K562 (cell line): ENCODE measurements at regions not wholly inside any gene's neighbourhood (a gene's known extent, or its start where the extent isn't known, plus 50 kb on each side); places are given as distances from the start of the nearest gene placed in this dataset.

ENCODE experiments used
- ELF4 ChIP-seq: fragments of 450-650 bp; formaldehyde crosslinking; IDR thresholded peaks from 2 replicates; pipeline ENCODE4 v1.4.0; 2022; ENCODE audit warnings: missing genetic modification characterization
- ESRRA ChIP-seq: fragments of 450-650 bp; IDR thresholded peaks from 2 replicates; pipeline ENCODE4 v1.6.1; 2014; ENCODE audit warnings: low read depth, mild to moderate bottlenecking, moderate library complexity, borderline replicate concordance
- ETV5 ChIP-seq: sonication (generic); formaldehyde crosslinking; IDR thresholded peaks from 2 replicates; pipeline ENCODE4 v1.4.0; 2020; ENCODE audit warnings: low read depth, mild to moderate bottlenecking, missing genetic modification reagents
- ZKSCAN8 ChIP-seq: fragments of 200-800 bp; sonication (Bioruptor generic); IDR thresholded peaks from 2 replicates; pipeline ENCODE4 v1.6.1; 2016; ENCODE audit warnings: missing genetic modification characterization, missing compliant biosample characterization
- ZNF133 ChIP-seq: fragments of 250-450 bp; sonication (Bioruptor Pico); IDR thresholded peaks from 2 replicates; pipeline ENCODE4 v1.4.0; 2020; ENCODE audit warnings: mild to moderate bottlenecking
- ZNF431 ChIP-seq: sonication (generic); formaldehyde crosslinking; IDR thresholded peaks from 2 replicates; pipeline ENCODE4 v1.8.0; 2022; ENCODE audit warnings: mild to moderate bottlenecking, missing genetic modification reagents
- ZNF586 ChIP-seq: fragments of 450-650 bp; formaldehyde crosslinking; conservative IDR thresholded peaks from 2 replicates; pipeline ENCODE4 v1.4.0; 2020; ENCODE audit warnings: mild to moderate bottlenecking, moderate library complexity
- ZZZ3 ChIP-seq: fragments of 450-650 bp; IDR thresholded peaks from 2 replicates; pipeline ENCODE4 v1.6.1; 2016; ENCODE audit warnings: antibody characterized with exemption, mild to moderate bottlenecking, moderate library complexity
- TF ChIP-seq, protein P1 (sequence below), 3 experiments: fragments of 200-800 bp in 1 of 3; sonication (Bioruptor generic) in 1 of 3; sonication (generic) in 1 of 3; formaldehyde crosslinking in 1 of 3; IDR thresholded peaks; 2 replicates each; pipeline versions ENCODE4 v1.6.1 to v1.8.0; 2016 to 2022; ENCODE audit warnings: mild to moderate bottlenecking in 2 of 3, missing compliant biosample characterization in 2 of 3, missing genetic modification characterization in 2 of 3, missing genetic modification reagents in 1 of 3
- TF ChIP-seq, protein P2 (sequence below): sonication (generic); formaldehyde crosslinking; IDR thresholded peaks from 2 replicates; pipeline ENCODE4 v1.5.0; 2020; ENCODE audit warnings: missing genetic modification reagents
- TF ChIP-seq, protein P3 (sequence below): fragments of 450-650 bp; IDR thresholded peaks from 2 replicates; pipeline ENCODE4 v1.6.1; 2016; ENCODE audit warnings: low read depth, mild to moderate bottlenecking, moderate library complexity
- TF ChIP-seq, protein P4 (sequence below), 2 experiments: fragments of 450-650 bp in 1 of 2; sonication (generic) in 1 of 2; formaldehyde crosslinking; conservative IDR thresholded peaks; 2 replicates each; pipeline versions ENCODE4 v1.4.0 to v1.8.1; 2020 to 2022; ENCODE audit warnings: mild to moderate bottlenecking in 1 of 2, missing genetic modification reagents in 1 of 2

DNA sequence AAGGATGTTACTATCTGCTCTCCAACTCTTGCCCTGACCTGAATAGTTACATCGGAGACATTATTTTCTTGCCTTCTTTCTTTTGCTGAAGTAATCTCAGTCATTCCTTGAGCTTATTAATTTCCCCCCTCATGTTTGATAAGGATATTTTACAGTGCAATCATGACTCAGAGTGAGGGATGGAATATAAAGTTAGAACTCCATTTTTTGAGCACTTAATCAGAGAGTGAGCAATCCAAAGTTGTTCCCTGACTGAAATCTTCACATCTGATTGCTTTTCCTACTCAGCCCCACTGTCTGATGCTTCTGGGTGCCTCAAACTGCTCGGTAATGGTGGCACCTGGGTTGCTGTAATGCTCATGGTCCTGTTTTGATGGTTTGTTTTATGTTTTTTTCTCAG, 142.7 kb upstream of the SEL1L start (continued):
- TF ChIP-seq, protein P1, sequence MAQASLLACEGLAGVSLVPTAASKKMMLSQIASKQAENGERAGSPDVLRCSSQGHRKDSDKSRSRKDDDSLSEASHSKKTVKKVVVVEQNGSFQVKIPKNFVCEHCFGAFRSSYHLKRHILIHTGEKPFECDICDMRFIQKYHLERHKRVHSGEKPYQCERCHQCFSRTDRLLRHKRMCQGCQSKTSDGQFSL (CRISPR knock-in tag; IDR thresholded peaks at IDR 0.05), result no peak
- TF ChIP-seq, protein P1 (tag; IDR thresholded peaks at IDR 0.05), result no peak
- no peak for TF ChIP-seq ZNF431
- no peak for TF ChIP-seq ELF4 (CRISPR knock-in tag)
- TF ChIP-seq, protein P2, sequence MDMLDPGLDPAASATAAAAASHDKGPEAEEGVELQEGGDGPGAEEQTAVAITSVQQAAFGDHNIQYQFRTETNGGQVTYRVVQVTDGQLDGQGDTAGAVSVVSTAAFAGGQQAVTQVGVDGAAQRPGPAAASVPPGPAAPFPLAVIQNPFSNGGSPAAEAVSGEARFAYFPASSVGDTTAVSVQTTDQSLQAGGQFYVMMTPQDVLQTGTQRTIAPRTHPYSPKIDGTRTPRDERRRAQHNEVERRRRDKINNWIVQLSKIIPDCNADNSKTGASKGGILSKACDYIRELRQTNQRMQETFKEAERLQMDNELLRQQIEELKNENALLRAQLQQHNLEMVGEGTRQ (CRISPR knock-in tag), result no peak
- no peak for TF ChIP-seq ZNF133 (CRISPR knock-in tag)
- no peak for TF ChIP-seq ZZZ3
- TF ChIP-seq ESRRA, result no peak
- TF ChIP-seq, protein P3, sequence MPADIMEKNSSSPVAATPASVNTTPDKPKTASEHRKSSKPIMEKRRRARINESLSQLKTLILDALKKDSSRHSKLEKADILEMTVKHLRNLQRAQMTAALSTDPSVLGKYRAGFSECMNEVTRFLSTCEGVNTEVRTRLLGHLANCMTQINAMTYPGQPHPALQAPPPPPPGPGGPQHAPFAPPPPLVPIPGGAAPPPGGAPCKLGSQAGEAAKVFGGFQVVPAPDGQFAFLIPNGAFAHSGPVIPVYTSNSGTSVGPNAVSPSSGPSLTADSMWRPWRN, result no peak
- TF ChIP-seq ZNF586 (CRISPR knock-in tag), result no peak
- no peak for TF ChIP-seq ETV5 (CRISPR knock-in tag)
- TF ChIP-seq, protein P4, sequence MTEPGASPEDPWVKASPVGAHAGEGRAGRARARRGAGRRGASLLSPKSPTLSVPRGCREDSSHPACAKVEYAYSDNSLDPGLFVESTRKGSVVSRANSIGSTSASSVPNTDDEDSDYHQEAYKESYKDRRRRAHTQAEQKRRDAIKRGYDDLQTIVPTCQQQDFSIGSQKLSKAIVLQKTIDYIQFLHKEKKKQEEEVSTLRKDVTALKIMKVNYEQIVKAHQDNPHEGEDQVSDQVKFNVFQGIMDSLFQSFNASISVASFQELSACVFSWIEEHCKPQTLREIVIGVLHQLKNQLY (CRISPR knock-in tag; conservative IDR thresholded peaks at IDR 0.05), result no peak
- TF ChIP-seq ZKSCAN8 (CRISPR knock-in tag), result no peak
- TF ChIP-seq, all 486 proteins: peak for 0
